ENCODE measurements at regions not wholly inside any gene's neighbourhood (a gene's known extent, or its start where the extent isn't known, plus 50 kb on each side); places are given as distances from the start of the nearest gene placed in this dataset.

DNA sequence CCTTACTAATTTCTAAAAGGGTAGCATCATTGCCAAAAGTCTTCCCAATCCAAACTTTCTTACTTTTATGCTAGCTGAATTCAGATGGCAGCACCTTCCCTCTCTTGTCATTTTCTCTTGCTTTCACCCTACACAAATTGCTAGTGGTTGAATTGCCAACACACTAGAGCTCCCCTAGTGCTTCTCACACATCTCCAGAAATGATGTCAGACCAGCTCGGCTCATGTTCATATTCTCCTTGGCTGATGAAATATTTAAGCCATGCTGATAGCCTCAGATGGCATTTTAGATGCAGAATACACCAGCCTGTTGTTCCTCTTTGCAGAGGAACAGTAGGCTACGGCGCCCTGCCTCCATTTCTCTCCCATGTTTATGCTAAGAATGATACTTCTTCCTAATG is 256.9 kb downstream of the PTBP2 start:
- no peak overlapping the region for H3K4me3 ChIP-seq (replicated peaks in 1 of 2; ENCODE audit: low read depth in 2 of 2, low read length in 2 of 2)
- no peak for DNase-seq (ENCODE audit: low read depth in 2 of 2)
- TF ChIP-seq CTCF (IDR thresholded peaks at IDR 0.05; ENCODE audit: low read depth, low read length) = no peak

DNA sequence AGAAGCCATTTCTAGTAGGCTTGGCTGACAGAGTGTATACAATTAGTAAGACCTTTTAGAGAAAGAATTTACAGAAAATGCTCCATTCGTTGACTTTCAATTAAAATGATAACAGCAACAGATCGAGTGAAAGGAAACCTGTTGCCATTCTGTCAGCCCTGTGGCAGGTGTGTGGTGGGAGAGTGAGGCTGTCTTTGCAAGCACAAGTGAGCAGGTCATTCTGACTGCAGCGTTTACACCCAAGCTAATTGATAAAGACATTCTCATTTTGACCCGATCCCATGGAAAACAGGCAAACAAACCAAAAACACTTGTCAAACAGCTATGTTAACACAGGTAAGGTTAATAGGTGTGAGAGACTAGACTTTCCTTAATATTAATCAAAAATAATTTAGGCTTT is 257.3 kb downstream of the PTBP2 start:
- no peak for DNase-seq (ENCODE audit: low read depth in 2 of 2)
- no peak for TF ChIP-seq CTCF (IDR thresholded peaks at IDR 0.05; ENCODE audit: low read depth, low read length)
- no peak overlapping the region for H3K4me3 ChIP-seq (replicated peaks in 1 of 2; ENCODE audit: low read depth in 2 of 2, low read length in 2 of 2)

DNA sequence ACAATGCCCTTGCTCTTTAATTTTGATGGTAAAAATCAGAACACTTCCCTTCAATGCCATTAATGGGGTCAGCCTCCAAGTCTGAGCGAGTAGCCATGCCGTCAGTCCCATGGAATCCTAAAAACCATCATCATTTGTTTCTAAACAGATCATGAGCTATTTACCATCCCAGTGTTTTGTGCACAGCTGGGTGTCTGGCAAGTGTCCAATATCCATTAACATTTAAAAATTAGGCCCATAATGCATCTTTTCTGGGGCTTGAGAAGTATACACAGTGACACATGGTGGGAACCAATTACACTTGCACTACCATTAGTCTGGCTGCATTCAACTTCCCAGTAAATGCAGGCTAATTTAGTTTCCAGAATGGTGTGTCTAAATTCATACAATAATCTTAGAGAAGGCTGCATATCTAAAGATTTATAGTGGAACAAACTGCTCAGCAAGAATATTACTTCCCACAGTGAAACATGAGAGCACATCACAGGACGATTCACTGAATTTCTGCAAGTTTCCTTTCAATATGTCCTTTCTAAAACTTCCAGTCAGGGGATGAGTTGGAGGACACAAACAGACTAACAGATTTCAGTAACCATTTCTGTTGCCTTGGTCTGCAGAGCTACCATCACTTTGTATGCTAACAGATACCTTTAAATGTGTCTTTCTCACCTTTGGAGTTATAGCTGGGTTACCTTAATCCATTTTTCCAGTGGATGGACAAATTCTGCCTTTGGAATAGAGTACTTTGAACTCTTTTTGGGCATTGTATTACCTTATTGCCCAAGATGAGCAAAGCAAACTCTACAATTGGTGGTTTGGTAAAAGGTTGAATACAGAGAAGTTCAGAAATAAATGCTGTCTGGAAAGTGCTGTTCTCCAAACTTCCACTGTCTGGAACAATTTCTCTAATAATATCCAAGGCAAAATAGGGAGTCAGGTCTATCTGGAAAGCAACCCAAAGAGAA is 258.0 kb downstream of the PTBP2 start:
- no peak overlapping the region for H3K4me3 ChIP-seq (replicated peaks in 1 of 2; ENCODE audit: low read depth in 2 of 2, low read length in 2 of 2)
- TF ChIP-seq CTCF (IDR thresholded peaks at IDR 0.05; ENCODE audit: low read depth, low read length) = no peak
- DNase-seq (ENCODE audit: low read depth in 2 of 2) = no peak

- DNase-seq (ENCODE audit: low read depth in 2 of 2) = no peak
- TF ChIP-seq CTCF (IDR thresholded peaks at IDR 0.05; ENCODE audit: low read depth, low read length) = no peak
- H3K4me3 ChIP-seq (replicated peaks in 1 of 2; ENCODE audit: low read depth in 2 of 2, low read length in 2 of 2) = no peak overlapping the region
These were observed 258.9 kb downstream of the PTBP2 start for GRCh38 chr1:96980448-96980847.

- DNase-seq (ENCODE audit: low read depth in 2 of 2) = no peak
- TF ChIP-seq CTCF (IDR thresholded peaks at IDR 0.05; ENCODE audit: low read depth, low read length) = no peak
- no peak overlapping the region for H3K4me3 ChIP-seq (replicated peaks in 1 of 2; ENCODE audit: low read depth in 2 of 2, low read length in 2 of 2)
These were observed 259.6 kb downstream of the PTBP2 start for GRCh38 chr1:96981181-96981580.

- H3K4me3 ChIP-seq (replicated peaks in 1 of 2; ENCODE audit: low read depth in 2 of 2, low read length in 2 of 2) = no peak overlapping the region
- no peak for TF ChIP-seq CTCF (IDR thresholded peaks at IDR 0.05; ENCODE audit: low read depth, low read length)
- DNase-seq (ENCODE audit: low read depth in 2 of 2) = no peak
These were observed 260.5 kb downstream of the PTBP2 start for GRCh38 chr1:96982118-96982517.

All from cardiac fibroblast (primary cell).